Skeletal muscle tissue (tissue), 3 donors: ENCODE measurements at regions not wholly inside any gene's neighbourhood (a gene's known extent, or its start where the extent isn't known, plus 50 kb on each side); places are given as distances from the start of the nearest gene placed in this dataset.

Experiments used
- H3K27ac ChIP-seq: one replicate; pipeline ENCODE4 v1.7.0; 2013; ENCODE audit warnings: mild to moderate bottlenecking, low read depth, low read length, inconsistent platforms
- H3K27me3 ChIP-seq, 3 donors: one replicate each; pipeline ENCODE4 v1.7.0; 2013; ENCODE audit warnings: low read length in 3 of 3; ENCODE audit not compliant: control insufficient read depth in 3 of 3, insufficient read depth in 3 of 3
- H3K36me3 ChIP-seq, 3 donors: one replicate each; pipeline ENCODE4 v1.7.0; 2013; ENCODE audit warnings: low read length in 3 of 3; ENCODE audit not compliant: control insufficient read depth in 3 of 3, insufficient read depth in 3 of 3
- H3K4me1 ChIP-seq, 3 donors: one replicate each; pipeline ENCODE4 v1.7.0; 2013; ENCODE audit warnings: low read length in 3 of 3, mild to moderate bottlenecking in 3 of 3; ENCODE audit not compliant: control insufficient read depth in 3 of 3, insufficient read depth in 3 of 3
- H3K4me3 ChIP-seq, 3 donors: one replicate each; pipeline ENCODE4 v1.7.0; 2013; ENCODE audit warnings: low read length in 3 of 3
- H3K9ac ChIP-seq, 3 donors: one replicate each; pipeline ENCODE4 v1.7.0; 2013; ENCODE audit warnings: low read length in 3 of 3, mild to moderate bottlenecking in 3 of 3, moderate library complexity in 2 of 3, low read depth in 1 of 3
- H3K9me3 ChIP-seq, 3 donors: one replicate each; pipeline ENCODE4 v1.7.0; 2013; ENCODE audit warnings: low read length in 3 of 3; ENCODE audit not compliant: control insufficient read depth in 3 of 3
- donor health status: Osteomylitis.

GRCh38 chr13:65054277-65054676 lies 2175.9 kb downstream of the PCDH9 start:
- no peaks in the 10 kb centered on the region for H3K4me1 ChIP-seq
- no peaks in the 10 kb centered on the region for H3K9me3 ChIP-seq
- no peaks in the 10 kb centered on the region for H3K27me3 ChIP-seq
- H3K4me3 ChIP-seq: no peak overlapping the region
- H3K9ac ChIP-seq: no peak overlapping the region
- H3K27ac ChIP-seq: no peak overlapping the region
- H3K36me3 ChIP-seq: no peaks in the 10 kb centered on the region

DNA sequence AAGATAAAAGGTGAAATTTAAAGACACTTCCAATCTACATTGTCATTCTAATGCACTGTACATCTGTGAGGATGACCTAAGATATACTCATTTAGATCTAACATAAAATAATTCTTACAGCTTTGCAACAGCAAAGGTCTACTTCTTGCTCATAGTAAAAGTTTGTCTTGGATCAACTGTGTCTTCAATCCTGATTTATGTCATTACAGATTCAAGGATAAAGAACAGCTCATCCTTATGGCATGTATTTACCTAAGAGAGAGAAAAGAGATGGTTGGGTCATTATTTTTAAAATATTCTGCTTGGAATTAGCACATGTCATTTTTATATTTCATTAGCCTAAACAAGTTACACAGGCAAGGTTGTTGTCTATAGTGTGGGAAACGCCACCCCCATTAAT lies 2193.1 kb downstream of the PCDH9 start:
- Histone ChIP-seq H3K4me3 (no peak overlapping the region), H3K27ac (no peak overlapping the region), H3K27me3 (no peaks in the 10 kb centered on the region), H3K4me1 (no peaks in the 10 kb centered on the region), H3K9ac (no peak overlapping the region), H3K36me3 (no peaks in the 10 kb centered on the region), H3K9me3 (no peaks in the 10 kb centered on the region)

GRCh38 chr13:65035302-65035701 lies 2194.8 kb downstream of the PCDH9 start:
- H3K9me3 ChIP-seq: no peaks in the 10 kb centered on the region
- H3K27ac ChIP-seq: no peak overlapping the region

DNA sequence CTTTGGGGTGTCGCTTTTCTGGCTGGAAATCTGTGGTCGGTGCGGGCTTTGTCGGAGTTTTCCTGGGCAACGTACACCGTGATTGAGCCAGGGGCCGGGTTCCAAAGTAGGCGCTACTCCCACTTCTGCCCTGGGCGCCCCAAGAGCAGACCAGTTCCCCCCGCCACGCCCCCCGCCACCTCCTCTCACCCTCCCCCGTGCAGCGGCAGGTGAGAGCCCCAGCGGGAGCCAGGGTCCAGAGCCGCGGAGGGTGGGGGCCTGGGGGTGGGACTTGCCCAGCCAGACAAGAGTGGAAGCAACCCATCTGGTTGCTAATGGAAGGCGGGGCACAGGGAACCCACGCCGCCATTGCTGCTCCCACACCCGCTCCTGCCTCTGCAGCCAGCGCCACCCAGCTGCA lies 2195.9 kb downstream of the PCDH9 start:
- no peak overlapping the region for H3K27ac ChIP-seq
- H3K4me1 ChIP-seq: no peaks in the 10 kb centered on the region
- no peaks in the 10 kb centered on the region for H3K27me3 ChIP-seq
- no peaks in the 10 kb centered on the region for H3K36me3 ChIP-seq
- no peak overlapping the region for H3K4me3 ChIP-seq
- no peaks in the 10 kb centered on the region for H3K9me3 ChIP-seq
- H3K9ac ChIP-seq: no peak overlapping the region

More at GRCh38 chr13:65035302-65035701, 2194.8 kb downstream of the PCDH9 start:
- H3K9ac ChIP-seq: no peak overlapping the region
- H3K27me3 ChIP-seq: no peaks in the 10 kb centered on the region
- H3K4me1 ChIP-seq: no peaks in the 10 kb centered on the region
- H3K36me3 ChIP-seq: no peaks in the 10 kb centered on the region
- H3K4me3 ChIP-seq: no peak overlapping the region

- Histone ChIP-seq H3K4me1 (no peaks in the 10 kb centered on the region), H3K9me3 (no peaks in the 10 kb centered on the region), H3K9ac (no peak overlapping the region), H3K27me3 (no peaks in the 10 kb centered on the region), H3K36me3 (no peaks in the 10 kb centered on the region), H3K4me3 (no peak overlapping the region), H3K27ac (no peak overlapping the region)
Measured at GRCh38 chr13:65032825-65033224, 2197.3 kb downstream of the PCDH9 start.

GRCh38 chr13:65028101-65028500 lies 2202.0 kb downstream of the PCDH9 start:
- no peaks in the 10 kb centered on the region for H3K36me3 ChIP-seq
- no peak overlapping the region for H3K27ac ChIP-seq
- H3K9me3 ChIP-seq: peaks cover 0 to 3% (median 3%) of the 10 kb centered on the region in 3 donors
- no peak overlapping the region for H3K4me3 ChIP-seq
- H3K9ac ChIP-seq: no peak overlapping the region
- no peaks in the 10 kb centered on the region for H3K27me3 ChIP-seq
- H3K4me1 ChIP-seq: no peaks in the 10 kb centered on the region

- Histone ChIP-seq H3K27me3 (no peaks in the 10 kb centered on the region), H3K9me3 (peaks cover 0 to 3% (median 3%) of the 10 kb centered on the region in 3 donors), H3K4me3 (no peak overlapping the region), H3K27ac (no peak overlapping the region), H3K4me1 (no peaks in the 10 kb centered on the region), H3K9ac (no peak overlapping the region), H3K36me3 (no peaks in the 10 kb centered on the region)
Measured at GRCh38 chr13:65026505-65026904, 2203.6 kb downstream of the PCDH9 start.

DNA sequence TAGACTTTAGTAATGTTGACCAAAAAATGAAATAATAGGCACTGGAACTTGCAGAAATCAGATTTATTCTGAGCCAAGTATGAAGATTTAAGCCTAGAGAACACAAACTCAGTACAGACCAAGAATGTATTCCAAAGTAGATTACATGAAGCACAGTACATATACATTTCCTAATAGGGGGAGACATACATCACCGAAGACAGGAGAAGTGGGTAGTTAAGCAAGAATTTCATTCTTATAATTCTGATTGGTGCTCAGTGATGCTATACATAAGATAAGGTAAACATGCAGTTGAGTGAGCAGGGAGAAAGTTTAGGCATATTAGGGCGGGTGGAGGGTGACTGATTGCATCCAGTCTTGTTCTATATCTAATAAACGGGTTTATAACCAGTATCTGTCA lies 2218.8 kb downstream of the PCDH9 start:
- no peaks in the 10 kb centered on the region for H3K27me3 ChIP-seq
- no peaks in the 10 kb centered on the region for H3K4me1 ChIP-seq
- H3K9ac ChIP-seq: no peak overlapping the region
- no peak overlapping the region for H3K27ac ChIP-seq
- no peaks in the 10 kb centered on the region for H3K36me3 ChIP-seq
- no peaks in the 10 kb centered on the region for H3K9me3 ChIP-seq
- H3K4me3 ChIP-seq: no peak overlapping the region

DNA sequence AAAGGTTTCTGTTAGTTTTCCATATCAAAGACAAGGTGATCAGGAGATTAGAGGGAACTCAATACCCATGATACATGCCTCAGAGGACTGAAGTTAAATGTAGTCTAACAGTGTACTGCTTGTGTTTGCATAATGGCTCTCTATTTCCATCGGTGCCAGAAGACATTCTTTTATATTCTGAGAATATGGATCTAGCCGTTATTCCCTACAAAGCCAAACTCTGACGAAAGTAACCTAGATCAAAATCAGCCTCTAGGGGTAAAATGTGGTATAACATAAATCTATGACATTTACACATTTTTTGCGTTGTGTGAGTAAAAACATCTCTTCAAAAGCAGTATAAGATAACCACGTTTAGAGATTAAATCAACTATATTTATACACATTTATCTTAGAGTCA lies 2232.7 kb downstream of the PCDH9 start:
- no peaks in the 10 kb centered on the region for H3K9me3 ChIP-seq
- no peak overlapping the region for H3K4me3 ChIP-seq
- no peaks in the 10 kb centered on the region for H3K4me1 ChIP-seq
- no peak overlapping the region for H3K27ac ChIP-seq
- no peaks in the 10 kb centered on the region for H3K27me3 ChIP-seq
- H3K9ac ChIP-seq: no peak overlapping the region
- no peaks in the 10 kb centered on the region for H3K36me3 ChIP-seq

GRCh38 chr13:64993514-64994164 lies 2236.5 kb downstream of the PCDH9 start:
- H3K4me3 ChIP-seq: no peak overlapping the region
- H3K27me3 ChIP-seq: no peaks in the 10 kb centered on the region
- H3K4me1 ChIP-seq: no peaks in the 10 kb centered on the region
- no peak overlapping the region for H3K27ac ChIP-seq
- no peaks in the 10 kb centered on the region for H3K36me3 ChIP-seq
- no peaks in the 10 kb centered on the region for H3K9me3 ChIP-seq
- H3K9ac ChIP-seq: no peak overlapping the region
